B cell (primary cell): ENCODE measurements at regions not wholly inside any gene's neighbourhood (a gene's known extent, or its start where the extent isn't known, plus 50 kb on each side); places are given as distances from the start of the nearest gene placed in this dataset.

Experiments
- EZH2 ChIP-seq: IDR thresholded peaks from 2 replicates; pipeline ENCODE4 v1.6.1; 2012; ENCODE audit warnings: borderline replicate concordance, low read depth, mild to moderate bottlenecking, moderate library complexity, low read length; ENCODE audit not compliant: insufficient read depth, poor library complexity, severe bottlenecking
- TF ChIP-seq, protein P1 (sequence below): fragments of 200-600 bp; IDR thresholded peaks from one replicate; pipeline ENCODE4 v1.8.0; 2022; ENCODE audit warnings: antibody characterized with exemption, mild to moderate bottlenecking

DNA sequence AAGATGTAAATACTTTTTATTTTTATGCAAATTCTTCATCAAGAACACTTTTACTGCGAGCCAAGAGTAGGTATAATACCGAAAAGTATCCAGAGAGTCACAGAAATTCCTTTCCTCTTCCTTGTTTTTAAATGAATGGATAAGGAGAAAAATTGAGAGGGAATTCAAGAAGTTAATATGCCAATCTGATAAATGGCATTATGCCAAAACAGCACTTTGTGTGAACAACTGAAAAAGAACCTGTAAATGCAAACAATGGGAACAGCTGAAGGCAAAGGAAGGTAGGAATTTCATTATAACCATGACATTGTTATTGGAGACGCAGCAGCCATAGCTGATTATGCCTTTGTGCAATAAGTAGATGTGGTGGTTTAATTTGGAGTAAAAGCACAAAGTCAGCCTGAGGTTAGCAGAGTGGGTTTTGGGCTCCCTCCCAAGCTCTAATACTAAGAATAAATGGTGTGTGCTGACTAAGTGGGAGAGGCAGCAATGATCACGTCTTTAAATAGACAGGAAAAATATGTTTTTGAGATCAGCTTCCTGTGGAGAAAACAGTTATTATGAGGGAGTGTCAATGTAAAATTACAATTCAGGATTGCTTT, 209.8 kb upstream of the NDST4 start:
- TF ChIP-seq, protein P1, sequence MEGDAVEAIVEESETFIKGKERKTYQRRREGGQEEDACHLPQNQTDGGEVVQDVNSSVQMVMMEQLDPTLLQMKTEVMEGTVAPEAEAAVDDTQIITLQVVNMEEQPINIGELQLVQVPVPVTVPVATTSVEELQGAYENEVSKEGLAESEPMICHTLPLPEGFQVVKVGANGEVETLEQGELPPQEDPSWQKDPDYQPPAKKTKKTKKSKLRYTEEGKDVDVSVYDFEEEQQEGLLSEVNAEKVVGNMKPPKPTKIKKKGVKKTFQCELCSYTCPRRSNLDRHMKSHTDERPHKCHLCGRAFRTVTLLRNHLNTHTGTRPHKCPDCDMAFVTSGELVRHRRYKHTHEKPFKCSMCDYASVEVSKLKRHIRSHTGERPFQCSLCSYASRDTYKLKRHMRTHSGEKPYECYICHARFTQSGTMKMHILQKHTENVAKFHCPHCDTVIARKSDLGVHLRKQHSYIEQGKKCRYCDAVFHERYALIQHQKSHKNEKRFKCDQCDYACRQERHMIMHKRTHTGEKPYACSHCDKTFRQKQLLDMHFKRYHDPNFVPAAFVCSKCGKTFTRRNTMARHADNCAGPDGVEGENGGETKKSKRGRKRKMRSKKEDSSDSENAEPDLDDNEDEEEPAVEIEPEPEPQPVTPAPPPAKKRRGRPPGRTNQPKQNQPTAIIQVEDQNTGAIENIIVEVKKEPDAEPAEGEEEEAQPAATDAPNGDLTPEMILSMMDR, result no peak
- TF ChIP-seq EZH2, result no peak
